Astrocyte (in vitro differentiated cells and primary cell): ENCODE measurements at regions not wholly inside any gene's neighbourhood (a gene's known extent, or its start where the extent isn't known, plus 50 kb on each side); places are given as distances from the start of the nearest gene placed in this dataset.

ENCODE experiments used
- DNase-seq: peaks from one replicate; pipeline ENCODE4 v3.0.0-alpha.2; 2010; ENCODE audit warnings: low read depth
- FAIRE-seq: peaks from 2 replicates; lab custom pipeline; 2011; peaks lifted over from hg19 to GRCh38; lab: Jason Lieb, UNC
- H2AFZ ChIP-seq: 2 replicates; pipeline ENCODE4 v1.6.0; 2012; ENCODE audit warnings: low read depth, low read length, inconsistent platforms
- H3K27ac ChIP-seq: 2 replicates; pipeline ENCODE4 v1.5.1; 2011; ENCODE audit warnings: low read depth, low read length, inconsistent platforms
- H3K27me3 ChIP-seq: 2 replicates; pipeline ENCODE4 v1.6.0; 2011; ENCODE audit warnings: low read length, inconsistent platforms; ENCODE audit not compliant: insufficient read depth
- H3K36me3 ChIP-seq: 2 replicates; pipeline ENCODE4 v1.5.1; 2011; ENCODE audit warnings: low read length, inconsistent platforms; ENCODE audit not compliant: insufficient read depth
- H3K4me1 ChIP-seq: 2 replicates; pipeline ENCODE4 v1.5.1; 2011; ENCODE audit warnings: low read length, inconsistent platforms; ENCODE audit not compliant: insufficient read depth
- H3K4me2 ChIP-seq: 2 replicates; pipeline ENCODE4 v1.6.0; 2012; ENCODE audit warnings: low read length, inconsistent platforms
- H3K4me3 ChIP-seq: 2 replicates; pipeline ENCODE4 v1.5.1; 2011; ENCODE audit warnings: low read depth, mild to moderate bottlenecking, low read length, inconsistent platforms; ENCODE audit not compliant: insufficient read depth
- H3K79me2 ChIP-seq: 2 replicates; pipeline ENCODE4 v1.6.0; 2012; ENCODE audit warnings: mild to moderate bottlenecking, low read length, inconsistent platforms; ENCODE audit not compliant: insufficient read depth
- H3K9ac ChIP-seq: 2 replicates; pipeline ENCODE4 v1.6.0; 2012; ENCODE audit warnings: mild to moderate bottlenecking, low read length, inconsistent platforms
- H3K9me3 ChIP-seq: 2 replicates; pipeline ENCODE4 v1.5.1; 2012; ENCODE audit warnings: low read depth, mild to moderate bottlenecking, low read length, inconsistent platforms; ENCODE audit not compliant: insufficient read depth
- H4K20me1 ChIP-seq: 2 replicates; pipeline ENCODE4 v1.6.0; 2012; ENCODE audit warnings: low read length, inconsistent platforms; ENCODE audit not compliant: insufficient read depth
- H3K27ac Mint-ChIP-seq: one replicate; pipeline ENCODE4 v1.8.0; 2021; ENCODE audit warnings: mild to moderate bottlenecking, mixed read lengths; ENCODE audit not compliant: unreplicated experiment
- H3K27me3 Mint-ChIP-seq: one replicate; pipeline ENCODE4 v1.8.0; 2021; ENCODE audit warnings: low read depth, mixed read lengths; ENCODE audit not compliant: unreplicated experiment
- H3K36me3 Mint-ChIP-seq: one replicate; pipeline ENCODE4 v1.8.0; 2021; ENCODE audit warnings: low read depth, mixed read lengths; ENCODE audit not compliant: unreplicated experiment
- H3K4me1 Mint-ChIP-seq: one replicate; pipeline ENCODE4 v1.8.0; 2021; ENCODE audit warnings: low read depth, mixed read lengths; ENCODE audit not compliant: unreplicated experiment
- H3K4me3 Mint-ChIP-seq: one replicate; pipeline ENCODE4 v1.8.0; 2021; ENCODE audit warnings: mild to moderate bottlenecking, moderate library complexity, mixed read lengths; ENCODE audit not compliant: unreplicated experiment
- H3K9me3 Mint-ChIP-seq: one replicate; pipeline ENCODE4 v1.8.0; 2021; ENCODE audit warnings: mild to moderate bottlenecking, mixed read lengths; ENCODE audit not compliant: unreplicated experiment
- CTCF ChIP-seq: IDR thresholded peaks from 2 replicates; pipeline ENCODE4 v1.5.1; 2011; ENCODE audit warnings: low read depth, mild to moderate bottlenecking, inconsistent platforms, low read length, moderate library complexity; ENCODE audit not compliant: insufficient read depth
- EZH2 ChIP-seq: IDR thresholded peaks from 2 replicates; pipeline ENCODE4 v1.6.1; 2012; ENCODE audit warnings: mild to moderate bottlenecking, low read length, inconsistent platforms; ENCODE audit not compliant: insufficient read depth

GRCh38 chr4:16391196-16391595, 164.9 kb upstream of the TAPT1 start:
- Histone ChIP-seq H3K4me2 (no peak overlapping the region), H3K9ac (no peak overlapping the region), H3K79me2 (no peaks in the 10 kb centered on the region), H3K27me3 (peaks cover 13% of the 10 kb centered on the region), H3K9me3 (peaks cover 3% of the 10 kb centered on the region), H2AFZ (no peak overlapping the region), H3K4me3 (no peak overlapping the region), H3K27ac (no peak overlapping the region), H3K36me3 (no peaks in the 10 kb centered on the region), H3K4me1 (no peaks in the 10 kb centered on the region), H4K20me1 (no peaks in the 10 kb centered on the region)
- DNase-seq (no peak), FAIRE-seq (no peak)
- TF ChIP-seq CTCF, result no peak
- TF ChIP-seq EZH2, result no peak
- H3K4me1 Mint-ChIP-seq, result no peaks in the 10 kb centered on the region
- H3K36me3 Mint-ChIP-seq, result no peaks in the 10 kb centered on the region
- H3K4me3 Mint-ChIP-seq, result no peak overlapping the region
- no peak overlapping the region for H3K27ac Mint-ChIP-seq
- H3K9me3 Mint-ChIP-seq, result peaks cover 3% of the 10 kb centered on the region
- peaks cover 16% of the 10 kb centered on the region for H3K27me3 Mint-ChIP-seq

DNA sequence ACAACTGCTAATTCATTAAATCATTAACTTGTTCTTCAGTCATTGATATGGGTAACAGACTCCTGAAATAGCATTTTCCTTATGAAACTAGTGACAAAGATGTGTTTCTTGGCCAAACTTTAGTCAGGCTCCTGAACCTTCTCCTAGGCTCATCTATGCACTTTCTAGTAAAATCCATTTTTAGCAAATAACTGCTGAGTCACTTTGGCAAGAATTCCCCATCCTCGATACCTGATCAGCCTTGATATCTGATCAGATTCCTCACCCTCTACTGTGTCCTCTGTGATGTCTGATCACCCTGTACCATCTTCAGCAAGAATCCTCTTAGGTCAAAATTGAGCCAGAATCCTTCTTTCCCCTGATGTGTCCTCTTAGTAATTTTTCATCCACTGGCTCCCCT, 161.2 kb upstream of the TAPT1 start:
- peaks cover 3% of the 10 kb centered on the region for H3K9me3 Mint-ChIP-seq
- no peaks in the 10 kb centered on the region for H4K20me1 ChIP-seq
- H3K27me3 ChIP-seq, result peaks cover 13% of the 10 kb centered on the region
- H3K9ac ChIP-seq, result no peak overlapping the region
- H3K9me3 ChIP-seq, result peaks cover 3% of the 10 kb centered on the region
- no peak overlapping the region for H3K4me2 ChIP-seq
- no peaks in the 10 kb centered on the region for H3K79me2 ChIP-seq
- no peak overlapping the region for H3K4me3 ChIP-seq
- H3K27ac Mint-ChIP-seq, result no peak overlapping the region
- DNase-seq (no peak), FAIRE-seq (no peak)
- no peaks in the 10 kb centered on the region for H3K36me3 Mint-ChIP-seq
- H3K36me3 ChIP-seq, result no peaks in the 10 kb centered on the region
- H2AFZ ChIP-seq, result no peak overlapping the region
- no peak overlapping the region for H3K27ac ChIP-seq
- H3K4me3 Mint-ChIP-seq, result no peak overlapping the region
- H3K4me1 ChIP-seq, result no peaks in the 10 kb centered on the region
- peaks cover 17% of the 10 kb centered on the region for H3K27me3 Mint-ChIP-seq
- no peaks in the 10 kb centered on the region for H3K4me1 Mint-ChIP-seq
- TF ChIP-seq CTCF (no peak), EZH2 (no peak)

GRCh38 chr4:16386711-16387320, 160.5 kb upstream of the TAPT1 start:
- Histone ChIP-seq H3K79me2 (no peaks in the 10 kb centered on the region), H3K4me2 (no peak overlapping the region), H3K27me3 (peaks cover 13% of the 10 kb centered on the region), H3K36me3 (no peaks in the 10 kb centered on the region), H3K4me3 (no peak overlapping the region), H3K27ac (no peak overlapping the region), H4K20me1 (no peaks in the 10 kb centered on the region), H3K9ac (no peak overlapping the region), H3K9me3 (no peaks in the 10 kb centered on the region), H3K4me1 (no peaks in the 10 kb centered on the region), H2AFZ (no peak overlapping the region)
- peaks cover 17% of the 10 kb centered on the region for H3K27me3 Mint-ChIP-seq
- FAIRE-seq, result no peak
- no peaks in the 10 kb centered on the region for H3K9me3 Mint-ChIP-seq
- no peaks in the 10 kb centered on the region for H3K4me1 Mint-ChIP-seq
- no peak overlapping the region for H3K27ac Mint-ChIP-seq
- TF ChIP-seq CTCF (no peak), EZH2 (no peak)
- no peak for DNase-seq
- H3K4me3 Mint-ChIP-seq, result no peak overlapping the region
- H3K36me3 Mint-ChIP-seq, result no peaks in the 10 kb centered on the region
